ENCODE measurements at regions not wholly inside any gene's neighbourhood (a gene's known extent, or its start where the extent isn't known, plus 50 kb on each side); places are given as distances from the start of the nearest gene placed in this dataset.

GRCh38 chr2:128564131-128564530 lies 245.5 kb upstream of the HS6ST1 start:
- no peak for DNase-seq (ENCODE audit: low spot score)
- H3K9me2 ChIP-seq (replicated peaks; ENCODE audit: insufficient read depth), result no peaks in the 10 kb centered on the region
- no peaks in the 10 kb centered on the region for H4K20me1 ChIP-seq (ENCODE audit: insufficient read depth, poor library complexity, severe bottlenecking)

GRCh38 chr2:128564551-128564950 lies 245.9 kb upstream of the HS6ST1 start:
- TF ChIP-seq EZH2phosphoT487 (IDR thresholded peaks at IDR 0.05; ENCODE audit: low read depth, severe bottlenecking, unreplicated experiment) (no peak), CTCF (IDR thresholded peaks at IDR 0.05; ENCODE audit: poor library complexity) (no peak), EZH2 (IDR thresholded peaks at IDR 0.05; ENCODE audit: borderline replicate concordance) (no peak)
- WGBS (ENCODE audit: low lambda C conversion rate, missing lambda C conversion rate), result 77% methylated on average over 6 of the region's 6 CpGs

More at GRCh38 chr2:128564131-128564530, 245.5 kb upstream of the HS6ST1 start:
- H3K27me3 ChIP-seq, result no peaks in the 10 kb centered on the region
- 95% methylated on average over 4 of the region's 4 CpGs for WGBS (ENCODE audit: low lambda C conversion rate, missing lambda C conversion rate)
- no peaks in the 10 kb centered on the region for H3K9me3 ChIP-seq (ENCODE audit: low read depth)
- H3K4me3 ChIP-seq, result no peak overlapping the region
- no peak overlapping the region for H2AFZ ChIP-seq
- no peak overlapping the region for H3K4me2 ChIP-seq
- no peak overlapping the region for H3K27ac ChIP-seq
- no peaks in the 10 kb centered on the region for H3K4me1 ChIP-seq (ENCODE audit: insufficient read depth)
- H3K79me2 ChIP-seq, result no peaks in the 10 kb centered on the region
- TF ChIP-seq EZH2 (IDR thresholded peaks at IDR 0.05; ENCODE audit: borderline replicate concordance) (no peak), EZH2phosphoT487 (IDR thresholded peaks at IDR 0.05; ENCODE audit: low read depth, severe bottlenecking, unreplicated experiment) (no peak), CTCF (IDR thresholded peaks at IDR 0.05; ENCODE audit: poor library complexity) (no peak)
- no peaks in the 10 kb centered on the region for H3K36me3 ChIP-seq (replicated peaks; ENCODE audit: insufficient read depth, low read depth)

GRCh38 chr2:128565441-128565840 lies 246.8 kb upstream of the HS6ST1 start:
- Histone ChIP-seq H3K27me3 (no peaks in the 10 kb centered on the region), H4K20me1 (ENCODE audit: insufficient read depth, poor library complexity, severe bottlenecking) (no peaks in the 10 kb centered on the region), H3K4me3 (no peak overlapping the region), H2AFZ (no peak overlapping the region), H3K9me3 (ENCODE audit: low read depth) (no peaks in the 10 kb centered on the region), H3K79me2 (no peaks in the 10 kb centered on the region), H3K4me2 (no peak overlapping the region), H3K9me2 (replicated peaks; ENCODE audit: insufficient read depth) (no peaks in the 10 kb centered on the region), H3K36me3 (replicated peaks; ENCODE audit: insufficient read depth, low read depth) (no peaks in the 10 kb centered on the region), H3K27ac (no peak overlapping the region), H3K4me1 (ENCODE audit: insufficient read depth) (no peaks in the 10 kb centered on the region)
- no peak for TF ChIP-seq EZH2phosphoT487 (IDR thresholded peaks at IDR 0.05; ENCODE audit: low read depth, severe bottlenecking, unreplicated experiment)
- TF ChIP-seq EZH2 (IDR thresholded peaks at IDR 0.05; ENCODE audit: borderline replicate concordance), result no peak
- no peak for TF ChIP-seq CTCF (IDR thresholded peaks at IDR 0.05; ENCODE audit: poor library complexity)
- no peak for DNase-seq (ENCODE audit: low spot score)
- WGBS (ENCODE audit: low lambda C conversion rate, missing lambda C conversion rate), result 89% methylated on average over 4 of the region's 4 CpGs

More at GRCh38 chr2:128564551-128564950, 245.9 kb upstream of the HS6ST1 start:
- Histone ChIP-seq H2AFZ (no peak overlapping the region), H3K4me1 (ENCODE audit: insufficient read depth) (no peaks in the 10 kb centered on the region), H3K9me2 (replicated peaks; ENCODE audit: insufficient read depth) (no peaks in the 10 kb centered on the region), H3K4me2 (no peak overlapping the region), H4K20me1 (ENCODE audit: insufficient read depth, poor library complexity, severe bottlenecking) (no peaks in the 10 kb centered on the region), H3K9me3 (ENCODE audit: low read depth) (no peaks in the 10 kb centered on the region), H3K27ac (no peak overlapping the region), H3K4me3 (no peak overlapping the region), H3K36me3 (replicated peaks; ENCODE audit: insufficient read depth, low read depth) (no peaks in the 10 kb centered on the region), H3K79me2 (no peaks in the 10 kb centered on the region), H3K27me3 (no peaks in the 10 kb centered on the region)
- no peak for DNase-seq (ENCODE audit: low spot score)

- no peaks in the 10 kb centered on the region for H3K9me3 ChIP-seq (ENCODE audit: low read depth)
- TF ChIP-seq CTCF (IDR thresholded peaks at IDR 0.05; ENCODE audit: poor library complexity), result no peak
- TF ChIP-seq EZH2phosphoT487 (IDR thresholded peaks at IDR 0.05; ENCODE audit: low read depth, severe bottlenecking, unreplicated experiment), result no peak
- TF ChIP-seq EZH2 (IDR thresholded peaks at IDR 0.05; ENCODE audit: borderline replicate concordance), result no peak
- no peak overlapping the region for H3K4me3 ChIP-seq
- no peak overlapping the region for H3K4me2 ChIP-seq
- no peak for DNase-seq (ENCODE audit: low spot score)
- no peaks in the 10 kb centered on the region for H3K79me2 ChIP-seq
- H4K20me1 ChIP-seq (ENCODE audit: insufficient read depth, poor library complexity, severe bottlenecking), result no peaks in the 10 kb centered on the region
- WGBS (ENCODE audit: low lambda C conversion rate, missing lambda C conversion rate), result 100% methylated on average over 1 of the region's 1 CpG
- no peaks in the 10 kb centered on the region for H3K9me2 ChIP-seq (replicated peaks; ENCODE audit: insufficient read depth)
- no peaks in the 10 kb centered on the region for H3K27me3 ChIP-seq
- no peak overlapping the region for H3K27ac ChIP-seq
- H3K4me1 ChIP-seq (ENCODE audit: insufficient read depth), result no peaks in the 10 kb centered on the region
- no peaks in the 10 kb centered on the region for H3K36me3 ChIP-seq (replicated peaks; ENCODE audit: insufficient read depth, low read depth)
- H2AFZ ChIP-seq, result no peak overlapping the region
Measured at GRCh38 chr2:128566671-128567070, 248.0 kb upstream of the HS6ST1 start.
